Urinary bladder (tissue), 3 donors: ENCODE measurements at regions not wholly inside any gene's neighbourhood (a gene's known extent, or its start where the extent isn't known, plus 50 kb on each side); places are given as distances from the start of the nearest gene placed in this dataset.

Experiments used
- DNase-seq: peaks from one replicate; pipeline ENCODE4 v3.0.0-alpha.2; 2015; ENCODE audit errors: extremely low spot score
- H3K27ac ChIP-seq: one replicate; pipeline ENCODE4 v1.5.1; 2013; ENCODE audit warnings: low read depth, mild to moderate bottlenecking, moderate library complexity
- H3K36me3 ChIP-seq: one replicate; pipeline ENCODE4 v1.6.1; 2013; ENCODE audit warnings: mild to moderate bottlenecking, moderate library complexity; ENCODE audit not compliant: insufficient read depth
- H3K4me1 ChIP-seq: one replicate; pipeline ENCODE4 v1.6.1; 2013; ENCODE audit warnings: mild to moderate bottlenecking, moderate library complexity; ENCODE audit not compliant: insufficient read depth
- H3K4me3 ChIP-seq: one replicate; pipeline ENCODE4 v1.5.1; 2013; ENCODE audit warnings: low read depth, low read length
- WGBS: extraction: QIAGEN DNeasy Blood & Tissue Kit; methylation state at CpG from one replicate; pipeline ENCODE4 v1.1.7; 2013; 5-methylcytosine and 5-hydroxymethylcytosine counted together
- donor health status: healthy with polysubstance abuse.
- donor health status: healthy.

DNA sequence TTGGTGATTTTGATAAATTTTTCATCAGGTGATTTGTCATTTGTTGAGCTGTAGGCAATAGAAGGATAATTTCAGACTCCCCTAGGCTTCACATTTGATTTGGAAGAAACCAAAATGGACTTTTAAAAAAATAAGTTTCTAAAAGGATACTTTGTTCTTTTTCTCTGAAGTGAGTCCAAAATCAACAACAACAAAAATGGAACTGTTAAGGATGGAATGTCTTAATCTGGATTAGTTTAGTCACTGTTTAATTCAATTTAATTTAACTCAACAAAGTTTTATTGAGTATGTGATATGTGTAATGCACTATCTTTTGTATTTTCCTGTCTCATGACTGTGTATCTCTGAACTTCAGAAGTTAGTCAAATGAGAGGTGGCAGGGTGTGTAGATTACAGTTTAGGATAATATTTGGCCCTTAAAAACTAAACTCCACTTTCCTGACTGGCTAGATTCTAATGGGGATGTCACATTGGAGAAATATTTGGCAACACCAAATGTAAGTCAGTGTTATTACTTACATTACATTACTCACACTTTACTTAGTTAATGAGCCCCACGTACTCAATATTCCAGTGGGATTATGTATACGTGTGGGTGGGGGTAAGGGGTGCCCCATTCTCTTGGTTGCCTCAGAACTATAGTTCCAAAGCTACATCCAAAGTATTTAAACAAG is 209.7 kb downstream of the BCAT1 start:
- Histone ChIP-seq H3K27ac (no peak overlapping the region), H3K4me3 (no peak overlapping the region), H3K36me3 (no peaks in the 10 kb centered on the region), H3K4me1 (no peaks in the 10 kb centered on the region)
- 72% methylated on average over 2 of the region's 2 CpGs for WGBS
- no peak for DNase-seq

DNA sequence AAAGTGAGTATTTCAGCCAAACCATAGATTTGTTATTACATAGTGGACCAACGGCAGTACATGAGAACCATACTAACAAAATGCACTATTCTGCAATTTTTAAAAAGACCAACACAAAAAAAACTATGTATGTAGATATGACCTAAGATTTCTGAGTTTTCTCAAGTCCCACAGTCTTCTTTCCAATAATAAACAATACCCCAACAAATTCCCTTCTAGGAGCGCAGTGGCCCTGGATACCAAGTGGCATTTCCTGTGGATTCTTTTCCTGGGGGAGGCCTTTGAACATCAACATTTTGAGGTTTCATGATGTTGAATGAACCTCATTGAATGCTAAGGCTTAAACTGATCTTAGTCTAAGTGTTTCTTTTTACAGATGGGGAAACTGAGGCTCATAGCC is 210.5 kb downstream of the BCAT1 start:
- DNase-seq = no peak
- H3K27ac ChIP-seq = no peak overlapping the region
- 74% methylated on average over 2 of the region's 2 CpGs for WGBS

DNA sequence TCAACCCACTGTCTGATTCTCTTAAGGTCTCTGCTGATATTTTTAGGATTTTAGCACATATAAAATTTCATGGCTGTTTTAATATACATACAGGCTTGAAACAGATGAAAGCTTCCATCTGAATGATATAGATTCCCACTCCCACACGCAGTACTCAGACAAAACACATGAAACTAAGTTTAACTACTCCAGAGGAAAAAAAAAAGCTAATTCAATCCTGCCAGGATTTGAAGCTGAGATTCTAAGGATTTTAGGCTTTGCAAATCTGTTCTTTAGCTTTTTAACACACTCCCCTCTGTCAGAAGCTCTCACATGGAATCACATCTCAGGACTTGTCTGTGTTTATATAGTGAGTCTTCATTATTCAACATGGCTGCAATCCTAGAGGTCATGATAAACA is 217.3 kb downstream of the BCAT1 start:
- Histone ChIP-seq H3K36me3 (no peaks in the 10 kb centered on the region), H3K4me1 (no peaks in the 10 kb centered on the region), H3K4me3 (no peak overlapping the region), H3K27ac (no peak overlapping the region)
- 74% methylated on average over 1 of the region's 1 CpG for WGBS
- no peak for DNase-seq

More for the DNA sequence above, 210.5 kb downstream of the BCAT1 start:
- H3K4me1 ChIP-seq = no peaks in the 10 kb centered on the region
- H3K4me3 ChIP-seq = no peak overlapping the region
- H3K36me3 ChIP-seq = no peaks in the 10 kb centered on the region

DNA sequence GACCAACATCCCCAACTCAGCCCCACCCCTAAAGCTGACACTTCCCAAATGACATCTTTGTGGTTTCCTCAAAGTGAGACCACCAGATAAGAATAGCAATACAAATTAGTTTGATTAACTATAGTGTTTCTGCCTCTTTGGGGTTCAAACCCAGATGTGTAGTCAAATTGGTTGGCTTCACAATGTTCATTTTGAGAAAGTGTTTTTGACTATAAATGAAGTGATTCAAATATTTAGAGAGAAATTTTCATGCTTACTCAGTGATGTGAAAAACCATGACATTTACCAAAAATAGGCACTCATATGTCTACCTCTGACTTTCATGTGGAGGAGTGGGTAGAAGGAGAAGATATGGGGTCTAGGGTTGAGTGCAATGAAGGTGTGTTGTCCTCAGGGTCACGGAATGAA is 218.4 kb downstream of the BCAT1 start:
- no peak for DNase-seq
- 92% methylated on average over 1 of the region's 1 CpG for WGBS
- no peak overlapping the region for H3K27ac ChIP-seq
- no peak overlapping the region for H3K4me3 ChIP-seq
- no peaks in the 10 kb centered on the region for H3K4me1 ChIP-seq
- no peaks in the 10 kb centered on the region for H3K36me3 ChIP-seq

DNA sequence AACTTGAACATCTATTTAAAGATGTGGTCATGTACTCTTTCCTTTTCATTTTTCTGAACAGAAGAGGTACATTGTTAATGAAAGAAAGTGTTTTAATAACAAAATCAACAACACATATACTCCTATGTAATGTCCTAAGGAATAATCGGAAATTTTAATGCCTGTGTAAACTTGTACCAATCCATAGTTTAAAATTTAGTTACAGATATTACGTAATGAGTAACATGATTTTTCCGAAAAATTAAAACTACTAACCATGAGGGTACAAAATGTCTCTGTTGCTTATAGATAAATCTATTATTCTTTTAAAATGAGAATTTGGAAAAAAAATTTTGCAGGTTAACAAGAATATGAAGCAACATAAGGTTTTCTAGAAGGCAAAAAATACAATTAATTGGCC is 220.1 kb downstream of the BCAT1 start:
- no peak overlapping the region for H3K27ac ChIP-seq
- WGBS = 97% methylated on average over 3 of the region's 3 CpGs

DNA sequence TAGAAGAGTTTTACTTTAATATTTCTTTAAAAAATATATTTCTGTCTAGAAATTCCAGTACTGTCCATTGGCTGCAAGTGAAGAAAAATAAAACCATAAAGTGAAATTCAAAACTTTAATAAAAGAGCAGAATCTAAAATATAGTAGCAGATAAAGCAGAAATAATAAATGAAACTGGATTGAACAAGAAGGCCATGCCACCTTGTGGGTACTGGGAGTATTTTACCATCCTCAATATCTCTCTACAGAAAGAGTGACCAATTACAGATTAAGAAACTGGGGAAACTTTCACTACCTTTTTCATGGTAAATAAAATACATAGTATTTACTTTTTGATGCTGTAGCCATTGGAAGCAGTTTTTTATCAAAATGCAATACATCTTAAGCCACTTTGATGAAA is 220.5 kb downstream of the BCAT1 start:
- no peak overlapping the region for H3K4me3 ChIP-seq
- no peaks in the 10 kb centered on the region for H3K36me3 ChIP-seq
- no peaks in the 10 kb centered on the region for H3K4me1 ChIP-seq
- DNase-seq = no peak
- no peak overlapping the region for H3K27ac ChIP-seq

More for the DNA sequence above, 220.1 kb downstream of the BCAT1 start:
- no peaks in the 10 kb centered on the region for H3K36me3 ChIP-seq
- DNase-seq = no peak
- no peak overlapping the region for H3K4me3 ChIP-seq
- H3K4me1 ChIP-seq = no peaks in the 10 kb centered on the region

DNA sequence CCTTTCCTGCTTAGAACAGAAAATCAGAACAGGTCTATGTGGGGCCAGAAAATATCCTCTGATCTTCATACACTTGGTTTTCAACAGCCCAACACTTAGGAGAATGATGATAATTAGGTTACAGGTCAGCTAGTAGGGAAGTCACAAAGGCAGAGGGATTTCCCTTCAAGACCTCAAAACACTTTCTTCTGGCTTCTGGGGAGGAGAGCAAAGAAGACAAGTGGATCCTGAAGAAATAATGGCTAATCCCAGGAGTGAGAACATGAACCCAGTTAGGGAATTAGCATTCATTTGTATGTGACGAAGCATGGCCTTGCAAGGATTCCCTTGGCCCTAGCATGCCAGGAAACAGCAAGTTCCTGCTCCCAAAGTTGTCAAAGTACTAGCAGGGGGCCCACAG is 223.3 kb downstream of the BCAT1 start:
- no peaks in the 10 kb centered on the region for H3K36me3 ChIP-seq
- H3K27ac ChIP-seq = no peak overlapping the region
- 43% methylated on average over 1 of the region's 1 CpG for WGBS
- H3K4me3 ChIP-seq = no peak overlapping the region
- DNase-seq = no peak
- H3K4me1 ChIP-seq = no peaks in the 10 kb centered on the region

DNA sequence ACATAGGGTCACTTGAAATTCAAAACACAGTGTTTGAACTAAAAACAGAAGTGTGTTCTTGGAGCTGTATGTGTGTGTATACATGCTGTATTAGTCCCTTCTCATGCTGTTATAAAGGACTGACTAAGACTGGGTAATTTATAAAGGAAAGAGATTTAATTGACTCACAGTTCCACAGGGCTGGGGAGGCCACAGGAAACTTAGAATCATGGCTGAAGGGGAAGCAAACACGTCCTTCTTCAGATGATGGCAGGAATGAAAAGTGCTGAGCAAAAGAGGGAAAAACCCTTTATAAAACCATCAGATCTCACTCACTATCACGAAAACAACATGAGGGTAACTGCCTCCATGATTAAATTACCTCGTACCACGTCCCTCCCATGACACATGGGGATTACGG is 224.1 kb downstream of the BCAT1 start:
- Histone ChIP-seq H3K36me3 (no peaks in the 10 kb centered on the region), H3K4me1 (no peaks in the 10 kb centered on the region), H3K4me3 (no peak overlapping the region), H3K27ac (no peak overlapping the region)
- 84% methylated on average over 5 of the region's 5 CpGs for WGBS
- DNase-seq = no peak

DNA sequence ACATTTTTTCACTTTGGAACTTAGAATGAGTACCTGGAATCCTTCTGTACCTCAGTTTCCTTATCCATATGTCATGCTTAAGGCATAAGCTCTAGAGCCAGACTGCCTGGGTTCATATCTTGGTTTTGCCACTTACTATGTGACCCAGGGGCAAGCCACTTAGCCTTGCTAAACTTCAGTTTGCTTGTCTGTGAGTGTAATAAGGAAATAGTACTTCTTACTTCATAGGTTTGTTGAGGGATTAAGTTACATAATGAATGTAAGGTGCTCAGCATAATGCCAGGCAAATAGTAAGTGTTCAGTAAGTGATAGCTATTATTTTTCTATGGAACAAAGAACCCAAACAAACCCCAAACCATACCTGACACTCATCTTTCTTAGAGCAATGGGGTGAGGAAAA is 225.1 kb downstream of the BCAT1 start:
- H3K4me3 ChIP-seq = no peak overlapping the region
- H3K36me3 ChIP-seq = no peaks in the 10 kb centered on the region
- DNase-seq = no peak
- H3K27ac ChIP-seq = no peak overlapping the region
- H3K4me1 ChIP-seq = no peaks in the 10 kb centered on the region

DNA sequence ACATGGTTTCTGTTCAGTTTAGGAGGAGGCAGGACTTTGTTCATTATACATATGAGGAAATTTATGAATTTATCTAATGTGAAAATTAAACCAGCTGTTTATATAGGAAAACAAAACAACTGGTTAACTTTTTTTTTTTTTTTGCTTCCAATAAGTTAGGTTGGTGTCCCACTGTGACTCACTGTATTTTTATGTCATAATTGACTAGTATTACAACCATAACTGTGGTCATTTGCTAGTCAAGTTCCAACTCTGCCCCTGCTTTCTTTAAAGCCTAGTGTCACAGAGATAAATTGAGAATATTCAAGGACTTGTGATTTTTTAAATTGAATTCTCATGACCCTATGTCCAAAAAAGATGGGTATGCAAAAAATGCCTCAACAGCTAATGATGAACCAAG is 227.7 kb downstream of the BCAT1 start:
- no peak for DNase-seq
- H3K4me1 ChIP-seq = no peaks in the 10 kb centered on the region
- no peak overlapping the region for H3K4me3 ChIP-seq
- H3K36me3 ChIP-seq = no peaks in the 10 kb centered on the region
- H3K27ac ChIP-seq = no peak overlapping the region

DNA sequence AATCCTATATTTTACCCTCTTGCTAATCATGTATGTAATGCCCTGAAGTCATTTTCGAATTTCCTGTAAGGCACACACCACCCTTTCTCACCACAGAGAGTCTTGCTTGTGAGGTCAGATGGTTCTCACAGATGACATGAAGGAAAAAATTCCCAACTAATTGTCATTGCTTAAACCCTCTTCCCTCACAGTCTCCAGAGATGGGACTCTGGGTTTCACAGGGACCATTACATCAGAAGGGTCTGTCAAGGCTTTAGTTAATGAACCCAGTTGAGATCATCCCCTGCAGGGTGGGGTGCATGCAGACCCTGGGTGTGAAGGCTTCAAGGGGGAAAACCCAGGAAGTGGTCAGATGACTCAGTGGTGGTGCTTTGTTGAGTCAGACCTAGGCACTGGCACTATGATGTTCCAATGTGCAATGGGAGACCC is 229.6 kb downstream of the BCAT1 start:
- no peaks in the 10 kb centered on the region for H3K36me3 ChIP-seq
- DNase-seq = no peak
- no peak overlapping the region for H3K27ac ChIP-seq
- 79% methylated on average over 1 of the region's 1 CpG for WGBS
- H3K4me1 ChIP-seq = no peaks in the 10 kb centered on the region
- no peak overlapping the region for H3K4me3 ChIP-seq

DNA sequence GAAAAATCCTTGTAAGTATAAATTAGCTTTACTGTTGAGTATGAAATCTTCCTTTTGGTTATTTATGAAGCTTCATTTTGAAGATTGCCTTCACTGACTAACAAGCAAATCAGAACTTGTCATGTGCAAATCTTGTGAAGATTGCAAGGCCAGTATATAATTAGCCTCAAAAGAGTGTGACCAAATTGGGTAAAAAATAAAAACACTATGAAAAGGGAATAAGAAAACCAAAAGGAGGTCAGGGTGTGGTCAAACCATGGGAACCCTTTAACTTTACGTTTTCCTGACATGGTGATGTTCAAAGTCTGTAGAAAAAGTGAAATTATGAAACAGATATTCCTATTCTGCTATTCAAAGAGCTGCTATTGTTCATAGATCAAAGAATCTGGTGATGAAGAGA is 230.3 kb downstream of the BCAT1 start:
- 0% methylated on average over 1 of the region's 1 CpG for whole genome bisulfite sequencing

DNA sequence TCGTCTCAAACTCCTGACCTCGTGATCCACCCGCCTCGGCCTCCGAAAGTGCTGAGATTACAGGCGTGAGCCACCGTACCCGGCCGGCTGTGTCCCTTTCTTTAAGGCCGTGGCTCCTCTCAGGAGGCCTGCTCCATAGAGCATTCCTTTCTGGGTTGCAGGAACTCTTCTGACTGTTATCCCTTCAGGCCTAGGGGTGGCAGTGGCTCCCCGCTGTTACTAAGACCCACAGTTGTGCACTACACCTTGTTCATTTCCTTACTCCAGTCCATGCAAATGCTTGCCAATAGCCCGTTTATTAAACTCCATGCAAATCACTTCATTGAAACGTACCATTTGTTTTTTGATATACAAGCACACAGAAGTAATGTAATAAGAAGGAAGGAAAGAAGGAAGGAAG is 234.7 kb downstream of the BCAT1 start:
- no peak overlapping the region for H3K27ac ChIP-seq
- WGBS = 92% methylated on average over 13 of the region's 13 CpGs
- no peak for DNase-seq
- no peaks in the 10 kb centered on the region for H3K36me3 ChIP-seq
- H3K4me3 ChIP-seq = no peak overlapping the region
- H3K4me1 ChIP-seq = no peaks in the 10 kb centered on the region

More for the DNA sequence above, 230.3 kb downstream of the BCAT1 start:
- H3K4me1 ChIP-seq = no peaks in the 10 kb centered on the region
- H3K4me3 ChIP-seq = no peak overlapping the region
- H3K27ac ChIP-seq = no peak overlapping the region
- no peak for DNase-seq
- no peaks in the 10 kb centered on the region for H3K36me3 ChIP-seq

DNA sequence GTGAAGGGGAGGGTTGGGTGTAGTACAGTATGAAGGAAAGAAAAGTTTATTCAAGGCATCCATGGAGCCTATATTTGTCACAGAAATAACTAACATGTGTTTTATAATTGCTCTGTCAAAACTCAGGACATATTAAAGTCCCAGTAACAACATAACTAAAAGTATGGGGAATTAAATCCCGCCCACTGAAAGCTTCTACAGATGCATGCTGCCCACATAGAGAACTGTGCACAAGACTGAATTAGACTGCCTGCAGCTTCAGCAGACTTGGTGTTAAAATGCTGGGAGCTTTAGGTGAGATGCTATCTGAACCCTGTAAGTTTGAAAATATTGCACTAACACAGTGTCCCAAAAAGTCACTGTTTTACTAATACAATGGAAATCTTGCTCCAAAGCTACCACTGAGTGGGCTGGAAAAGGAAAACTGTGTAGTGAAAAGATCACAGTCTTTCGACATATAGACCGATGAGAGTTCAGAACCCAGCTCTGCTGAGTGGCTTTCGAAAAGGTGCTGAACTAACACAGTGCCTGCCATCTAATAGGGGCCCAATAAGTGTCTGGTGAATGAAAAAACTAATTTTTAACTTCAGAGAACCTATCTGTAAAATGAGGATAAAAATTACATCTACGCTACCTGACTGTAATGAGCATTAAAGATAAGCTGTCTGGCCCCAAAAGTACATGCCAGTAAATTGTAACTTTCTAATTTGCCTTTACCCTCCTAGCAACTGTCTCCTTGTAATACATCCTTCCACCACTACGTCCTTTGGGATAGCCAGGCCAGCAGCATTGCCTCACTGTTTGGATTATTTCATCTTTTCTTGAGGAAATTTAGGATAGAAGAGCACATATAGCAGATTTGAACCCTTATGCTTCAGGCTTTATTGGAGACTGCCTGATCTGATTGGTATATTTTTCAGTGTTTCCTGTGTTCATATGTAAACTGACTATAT is 237.6 kb downstream of the BCAT1 start:
- DNase-seq = no peak
- 96% methylated on average over 6 of the region's 6 CpGs for WGBS
- H3K4me3 ChIP-seq = no peak overlapping the region
- no peaks in the 10 kb centered on the region for H3K36me3 ChIP-seq
- H3K4me1 ChIP-seq = no peaks in the 10 kb centered on the region
- no peak overlapping the region for H3K27ac ChIP-seq
